ENCODE measurements at regions not wholly inside any gene's neighbourhood (a gene's known extent, or its start where the extent isn't known, plus 50 kb on each side); places are given as distances from the start of the nearest gene placed in this dataset.

DNA sequence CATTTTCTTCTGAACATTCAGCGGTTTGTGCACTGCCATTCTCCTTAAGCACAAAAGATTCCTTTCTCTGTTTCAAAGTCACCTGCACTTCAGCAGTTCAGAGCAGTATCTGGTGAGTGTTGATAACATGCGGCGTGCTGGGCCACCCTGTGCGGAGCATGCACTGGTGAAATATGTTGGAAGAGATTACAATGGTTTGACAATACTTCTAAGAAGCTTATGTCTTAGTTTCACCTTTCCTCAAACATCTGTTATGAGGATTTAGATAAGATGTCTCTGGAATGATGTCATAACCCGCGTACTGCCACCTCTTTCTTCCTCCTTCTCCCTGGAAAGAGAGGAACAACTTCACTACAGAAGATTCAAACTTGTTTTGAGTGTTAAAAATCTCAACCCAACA lies 650.3 kb downstream of the AJAP1 start:
- H3K9ac ChIP-seq (ENCODE audit: low read length): no peak overlapping the region
- H4K20me1 ChIP-seq (ENCODE audit: insufficient read depth): no peaks in the 10 kb centered on the region
- no peak overlapping the region for H3K27ac ChIP-seq (ENCODE audit: low read length)
- H3K9me3 ChIP-seq (ENCODE audit: low read length): no peaks in the 10 kb centered on the region
- no peak overlapping the region for H2AFZ ChIP-seq (ENCODE audit: low read depth, low read length)
- H3K4me3 ChIP-seq (ENCODE audit: low read length): no peak overlapping the region
- no peaks in the 10 kb centered on the region for H3K36me3 ChIP-seq (ENCODE audit: insufficient read depth, low read length)
- no peaks in the 10 kb centered on the region for H3F3A ChIP-seq (ENCODE audit: insufficient read depth, low read length, poor library complexity, severe bottlenecking)
- H3K27me3 ChIP-seq (ENCODE audit: insufficient read depth, low read depth, low read length): no peaks in the 10 kb centered on the region
- TF ChIP-seq RAD21 (conservative IDR thresholded peaks at IDR 0.05) (no peak), POLR2AphosphoS5 (IDR thresholded peaks at IDR 0.05) (no peak), MXI1 (conservative IDR thresholded peaks at IDR 0.05; ENCODE audit: poor library complexity, severe bottlenecking) (no peak), TAF1 (IDR thresholded peaks at IDR 0.05; ENCODE audit: low read depth) (no peak), SMC3 (conservative IDR thresholded peaks at IDR 0.05; ENCODE audit: poor library complexity) (no peak)
- TF ChIP-seq, protein P1, sequence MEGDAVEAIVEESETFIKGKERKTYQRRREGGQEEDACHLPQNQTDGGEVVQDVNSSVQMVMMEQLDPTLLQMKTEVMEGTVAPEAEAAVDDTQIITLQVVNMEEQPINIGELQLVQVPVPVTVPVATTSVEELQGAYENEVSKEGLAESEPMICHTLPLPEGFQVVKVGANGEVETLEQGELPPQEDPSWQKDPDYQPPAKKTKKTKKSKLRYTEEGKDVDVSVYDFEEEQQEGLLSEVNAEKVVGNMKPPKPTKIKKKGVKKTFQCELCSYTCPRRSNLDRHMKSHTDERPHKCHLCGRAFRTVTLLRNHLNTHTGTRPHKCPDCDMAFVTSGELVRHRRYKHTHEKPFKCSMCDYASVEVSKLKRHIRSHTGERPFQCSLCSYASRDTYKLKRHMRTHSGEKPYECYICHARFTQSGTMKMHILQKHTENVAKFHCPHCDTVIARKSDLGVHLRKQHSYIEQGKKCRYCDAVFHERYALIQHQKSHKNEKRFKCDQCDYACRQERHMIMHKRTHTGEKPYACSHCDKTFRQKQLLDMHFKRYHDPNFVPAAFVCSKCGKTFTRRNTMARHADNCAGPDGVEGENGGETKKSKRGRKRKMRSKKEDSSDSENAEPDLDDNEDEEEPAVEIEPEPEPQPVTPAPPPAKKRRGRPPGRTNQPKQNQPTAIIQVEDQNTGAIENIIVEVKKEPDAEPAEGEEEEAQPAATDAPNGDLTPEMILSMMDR (IDR thresholded peaks at IDR 0.05; ENCODE audit: poor library complexity, severe bottlenecking): no peak
- TF ChIP-seq, protein P2, sequence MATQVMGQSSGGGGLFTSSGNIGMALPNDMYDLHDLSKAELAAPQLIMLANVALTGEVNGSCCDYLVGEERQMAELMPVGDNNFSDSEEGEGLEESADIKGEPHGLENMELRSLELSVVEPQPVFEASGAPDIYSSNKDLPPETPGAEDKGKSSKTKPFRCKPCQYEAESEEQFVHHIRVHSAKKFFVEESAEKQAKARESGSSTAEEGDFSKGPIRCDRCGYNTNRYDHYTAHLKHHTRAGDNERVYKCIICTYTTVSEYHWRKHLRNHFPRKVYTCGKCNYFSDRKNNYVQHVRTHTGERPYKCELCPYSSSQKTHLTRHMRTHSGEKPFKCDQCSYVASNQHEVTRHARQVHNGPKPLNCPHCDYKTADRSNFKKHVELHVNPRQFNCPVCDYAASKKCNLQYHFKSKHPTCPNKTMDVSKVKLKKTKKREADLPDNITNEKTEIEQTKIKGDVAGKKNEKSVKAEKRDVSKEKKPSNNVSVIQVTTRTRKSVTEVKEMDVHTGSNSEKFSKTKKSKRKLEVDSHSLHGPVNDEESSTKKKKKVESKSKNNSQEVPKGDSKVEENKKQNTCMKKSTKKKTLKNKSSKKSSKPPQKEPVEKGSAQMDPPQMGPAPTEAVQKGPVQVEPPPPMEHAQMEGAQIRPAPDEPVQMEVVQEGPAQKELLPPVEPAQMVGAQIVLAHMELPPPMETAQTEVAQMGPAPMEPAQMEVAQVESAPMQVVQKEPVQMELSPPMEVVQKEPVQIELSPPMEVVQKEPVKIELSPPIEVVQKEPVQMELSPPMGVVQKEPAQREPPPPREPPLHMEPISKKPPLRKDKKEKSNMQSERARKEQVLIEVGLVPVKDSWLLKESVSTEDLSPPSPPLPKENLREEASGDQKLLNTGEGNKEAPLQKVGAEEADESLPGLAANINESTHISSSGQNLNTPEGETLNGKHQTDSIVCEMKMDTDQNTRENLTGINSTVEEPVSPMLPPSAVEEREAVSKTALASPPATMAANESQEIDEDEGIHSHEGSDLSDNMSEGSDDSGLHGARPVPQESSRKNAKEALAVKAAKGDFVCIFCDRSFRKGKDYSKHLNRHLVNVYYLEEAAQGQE (IDR thresholded peaks at IDR 0.05; ENCODE audit: borderline replicate concordance): no peak
- H3K79me2 ChIP-seq (replicated peaks; ENCODE audit: insufficient read depth, low read length): no peaks in the 10 kb centered on the region
- no peak overlapping the region for H3K4me2 ChIP-seq (ENCODE audit: low read length)
- H3K9me2 ChIP-seq (ENCODE audit: insufficient read depth, low read length): no peaks in the 10 kb centered on the region

DNA sequence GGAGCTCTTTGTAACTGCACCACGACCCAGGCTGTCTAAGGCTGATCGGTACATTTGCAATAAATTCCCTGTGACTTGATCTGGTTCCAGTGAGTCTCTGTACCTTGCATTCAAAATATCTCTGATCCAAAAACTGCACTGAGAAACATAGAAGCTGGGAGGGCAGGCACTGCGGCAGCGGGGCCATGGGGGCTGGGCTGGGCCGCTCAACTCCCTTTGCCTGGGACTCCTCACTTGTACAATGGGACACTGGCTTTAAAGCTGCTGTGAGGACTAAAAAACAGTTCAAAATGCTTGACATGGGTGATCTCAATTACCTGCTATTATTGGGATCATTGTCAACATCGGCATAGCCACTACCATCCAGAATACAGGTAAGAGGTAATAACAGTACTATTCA lies 644.0 kb downstream of the AJAP1 start:
- H3K27me3 ChIP-seq (ENCODE audit: insufficient read depth, low read depth, low read length): no peaks in the 10 kb centered on the region
- no peak overlapping the region for H3K4me3 ChIP-seq (ENCODE audit: low read length)
- no peak overlapping the region for H2AFZ ChIP-seq (ENCODE audit: low read depth, low read length)
- no peak for TF ChIP-seq EP300 (conservative IDR thresholded peaks at IDR 0.05; ENCODE audit: poor library complexity, severe bottlenecking)
- TF ChIP-seq, protein P1 (IDR thresholded peaks at IDR 0.05; ENCODE audit: poor library complexity, severe bottlenecking): no peak
- no peak for TF ChIP-seq RAD21 (conservative IDR thresholded peaks at IDR 0.05)
- no peak for TF ChIP-seq TAF1 (IDR thresholded peaks at IDR 0.05; ENCODE audit: low read depth)
- TF ChIP-seq POLR2AphosphoS5 (IDR thresholded peaks at IDR 0.05): no peak
- TF ChIP-seq EZH2 (IDR thresholded peaks at IDR 0.05; ENCODE audit: borderline replicate concordance, insufficient read depth, low read length, poor library complexity, severe bottlenecking): no peak
- no peak for TF ChIP-seq MXI1 (conservative IDR thresholded peaks at IDR 0.05; ENCODE audit: poor library complexity, severe bottlenecking)
- TF ChIP-seq, protein P2 (IDR thresholded peaks at IDR 0.05; ENCODE audit: borderline replicate concordance): no peak
- TF ChIP-seq SMC3 (conservative IDR thresholded peaks at IDR 0.05; ENCODE audit: poor library complexity): no peak
- no peak overlapping the region for H3K4me2 ChIP-seq (ENCODE audit: low read length)
- H3K9me3 ChIP-seq (ENCODE audit: low read length): no peaks in the 10 kb centered on the region
- no peaks in the 10 kb centered on the region for H3K9me2 ChIP-seq (ENCODE audit: insufficient read depth, low read length)
- no peaks in the 10 kb centered on the region for H4K20me1 ChIP-seq (ENCODE audit: insufficient read depth)
- peak overlapping the region; percentile 92 for H3K27ac ChIP-seq (ENCODE audit: low read length)
- no peaks in the 10 kb centered on the region for H3K79me2 ChIP-seq (replicated peaks; ENCODE audit: insufficient read depth, low read length)
- H3K36me3 ChIP-seq (ENCODE audit: insufficient read depth, low read length): no peaks in the 10 kb centered on the region
- H3F3A ChIP-seq (ENCODE audit: insufficient read depth, low read length, poor library complexity, severe bottlenecking): no peaks in the 10 kb centered on the region
- H3K9ac ChIP-seq (ENCODE audit: low read length): peak overlapping the region; percentile 68
